Stimulated activated CD8-positive, alpha-beta memory T cell treated with anti-CD3 and anti-CD28 coated beads, Interleukin-7, amount 100 ng/mL, for 1 hour (primary cell): ENCODE measurements at regions not wholly inside any gene's neighbourhood (a gene's known extent, or its start where the extent isn't known, plus 50 kb on each side); places are given as distances from the start of the nearest gene placed in this dataset.
"Not testable (repeated sequence)": the region's sequence is repeated elsewhere in the genome, so short reads cannot be mapped to it uniquely, and the experiment has no call there.

Source experiments
- DNase-seq, 2 donors: peaks; one replicate each; pipeline ENCODE4 v3.0.0-alpha.2; 2020; ENCODE audit warnings: low read depth in 2 of 2

- no peak for DNase-seq
These were observed 155.2 kb downstream of the SLC38A4 start for GRCh38 chr12:46670636-46671035.

- DNase-seq = no peak
These were observed 156.1 kb downstream of the SLC38A4 start for GRCh38 chr12:46669720-46670119.

- no peak for DNase-seq
These were observed 158.2 kb downstream of the SLC38A4 start for GRCh38 chr12:46667551-46667950.

- no peak for DNase-seq
These were observed 161.0 kb downstream of the SLC38A4 start for GRCh38 chr12:46664761-46665287.

GRCh38 chr12:46663318-46663717, 162.5 kb downstream of the SLC38A4 start:
- no peak for DNase-seq

- no peak for DNase-seq
These were observed 164.5 kb downstream of the SLC38A4 start for GRCh38 chr12:46661110-46661845.

- DNase-seq = no peak
These were observed 165.1 kb downstream of the SLC38A4 start for GRCh38 chr12:46660719-46661109.

GRCh38 chr12:46660276-46660675, 165.5 kb downstream of the SLC38A4 start:
- no peak for DNase-seq

- DNase-seq = no peak
These were observed 166.0 kb downstream of the SLC38A4 start for GRCh38 chr12:46659824-46660223.

- DNase-seq = no peak
These were observed 166.7 kb downstream of the SLC38A4 start for GRCh38 chr12:46659032-46659650.

- no peak for DNase-seq
These were observed 168.1 kb downstream of the SLC38A4 start for GRCh38 chr12:46657453-46658411.

- not testable (repeated sequence) for DNase-seq
These were observed 169.8 kb downstream of the SLC38A4 start for GRCh38 chr12:46655984-46656383.

GRCh38 chr12:46653311-46653710, 172.5 kb downstream of the SLC38A4 start:
- DNase-seq = no peak

GRCh38 chr12:46652692-46653091, 173.1 kb downstream of the SLC38A4 start:
- DNase-seq = no peak

GRCh38 chr12:46650688-46651087, 175.1 kb downstream of the SLC38A4 start:
- DNase-seq = no peak

GRCh38 chr12:46649433-46649832, 176.4 kb downstream of the SLC38A4 start:
- no peak for DNase-seq

GRCh38 chr12:46647034-46647433, 178.8 kb downstream of the SLC38A4 start:
- no peak for DNase-seq

GRCh38 chr12:46641649-46642048, 184.1 kb downstream of the SLC38A4 start:
- DNase-seq = not testable (repeated sequence)

- no peak for DNase-seq
These were observed 190.0 kb downstream of the SLC38A4 start for GRCh38 chr12:46635818-46636217.

- DNase-seq = no peak
These were observed 196.2 kb downstream of the SLC38A4 start for GRCh38 chr12:46629331-46630229.

- no peak for DNase-seq
These were observed 197.6 kb downstream of the SLC38A4 start for GRCh38 chr12:46628176-46628575.
